ENCODE measurements at regions not wholly inside any gene's neighbourhood (a gene's known extent, or its start where the extent isn't known, plus 50 kb on each side); places are given as distances from the start of the nearest gene placed in this dataset.

- Histone ChIP-seq H3K27ac (ENCODE audit: low read depth, low read length) (no peak overlapping the region), H3K27me3 (ENCODE audit: control insufficient read depth, insufficient read depth, low read length) (no peaks in the 10 kb centered on the region), H3K4me3 (ENCODE audit: low read depth, low read length) (no peak overlapping the region), H3K9me3 (ENCODE audit: control insufficient read depth, insufficient read depth, low read length) (peaks cover 29% of the 10 kb centered on the region)
- no peak for TF ChIP-seq CTCF (IDR thresholded peaks at IDR 0.05; ENCODE audit: low read depth, low read length)
- no peak for DNase-seq (ENCODE audit: low read depth, low spot score)
- POLR2A ChIA-PET, result no interaction called here
- CTCF ChIA-PET, result no interaction called here
These were observed 885.4 kb upstream of the EEF2KMT start for GRCh38 chr16:5982979-5983378.

GRCh38 chr16:5979905-5980550 lies 882.4 kb upstream of the EEF2KMT start:
- DNase-seq (ENCODE audit: low read depth, low spot score), result no peak
- no peak overlapping the region for H3K27ac ChIP-seq (ENCODE audit: low read depth, low read length)
- no peaks in the 10 kb centered on the region for H3K27me3 ChIP-seq (ENCODE audit: control insufficient read depth, insufficient read depth, low read length)
- no peak for TF ChIP-seq CTCF (IDR thresholded peaks at IDR 0.05; ENCODE audit: low read depth, low read length)
- no peak overlapping the region for H3K4me3 ChIP-seq (ENCODE audit: low read depth, low read length)
- ChIA-PET CTCF (no interaction called here), POLR2A (no interaction called here)
- peaks cover 35% of the 10 kb centered on the region for H3K9me3 ChIP-seq (ENCODE audit: control insufficient read depth, insufficient read depth, low read length)

- Histone ChIP-seq H3K4me3 (ENCODE audit: low read depth, low read length) (no peak overlapping the region), H3K27ac (ENCODE audit: low read depth, low read length) (no peak overlapping the region), H3K27me3 (ENCODE audit: control insufficient read depth, insufficient read depth, low read length) (no peaks in the 10 kb centered on the region), H3K9me3 (ENCODE audit: control insufficient read depth, insufficient read depth, low read length) (peaks cover 37% of the 10 kb centered on the region)
- POLR2A ChIA-PET, result no interaction called here
- TF ChIP-seq CTCF (IDR thresholded peaks at IDR 0.05; ENCODE audit: low read depth, low read length), result no peak
- DNase-seq (ENCODE audit: low read depth, low spot score), result no peak
- CTCF ChIA-PET, result no interaction called here
These were observed 879.7 kb upstream of the EEF2KMT start for GRCh38 chr16:5977329-5977728.

- CTCF ChIA-PET, result no interaction called here
- POLR2A ChIA-PET, result no interaction called here
- no peak for TF ChIP-seq CTCF (IDR thresholded peaks at IDR 0.05; ENCODE audit: low read depth, low read length)
These were observed 875.2 kb upstream of the EEF2KMT start for GRCh38 chr16:5972747-5973146.

GRCh38 chr16:5971924-5972323 lies 874.3 kb upstream of the EEF2KMT start:
- no peak for DNase-seq (ENCODE audit: low read depth, low spot score)
- Histone ChIP-seq H3K4me3 (ENCODE audit: low read depth, low read length) (no peak overlapping the region), H3K27me3 (ENCODE audit: control insufficient read depth, insufficient read depth, low read length) (no peaks in the 10 kb centered on the region), H3K27ac (ENCODE audit: low read depth, low read length) (no peak overlapping the region), H3K9me3 (ENCODE audit: control insufficient read depth, insufficient read depth, low read length) (peaks cover 26% of the 10 kb centered on the region)
- CTCF ChIA-PET, result no interaction called here
- POLR2A ChIA-PET, result no interaction called here
- no peak for TF ChIP-seq CTCF (IDR thresholded peaks at IDR 0.05; ENCODE audit: low read depth, low read length)

More at GRCh38 chr16:5972747-5973146, 875.2 kb upstream of the EEF2KMT start:
- no peak overlapping the region for H3K4me3 ChIP-seq (ENCODE audit: low read depth, low read length)
- H3K9me3 ChIP-seq (ENCODE audit: control insufficient read depth, insufficient read depth, low read length), result peaks cover 31% of the 10 kb centered on the region
- H3K27ac ChIP-seq (ENCODE audit: low read depth, low read length), result no peak overlapping the region
- no peak for DNase-seq (ENCODE audit: low read depth, low spot score)
- H3K27me3 ChIP-seq (ENCODE audit: control insufficient read depth, insufficient read depth, low read length), result no peaks in the 10 kb centered on the region
